ENCODE measurements at regions not wholly inside any gene's neighbourhood (a gene's known extent, or its start where the extent isn't known, plus 50 kb on each side); places are given as distances from the start of the nearest gene placed in this dataset.
"Not testable (repeated sequence)": the region's sequence is repeated elsewhere in the genome, so short reads cannot be mapped to it uniquely, and the experiment has no call there.

DNA sequence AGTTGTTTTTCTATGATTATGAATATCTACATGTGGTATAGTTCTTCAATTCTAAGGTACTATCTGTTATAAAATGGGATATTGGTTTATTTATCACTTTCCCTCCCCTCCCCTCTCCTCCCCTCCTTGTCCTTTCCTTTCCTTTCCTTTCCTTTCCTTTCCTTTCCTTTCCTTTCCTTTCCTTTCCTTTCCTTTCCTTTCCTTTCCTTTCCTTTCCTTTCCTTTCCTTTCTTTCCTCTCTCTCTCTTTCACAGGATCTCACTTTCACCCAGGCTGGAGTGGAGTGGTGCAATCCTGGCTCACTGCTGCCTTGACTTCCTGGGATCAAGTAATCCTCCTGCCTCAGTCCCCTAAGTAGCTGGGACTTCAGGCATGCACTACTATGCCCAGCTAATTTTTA is 466.8 kb downstream of the DMAC1 start:
- no peak for DNase-seq
- in situ Hi-C loops (cut with MboI; ENCODE audit: low pct_unique_long_range_greater_than_20kb, low sequenced_read_pairs): no loop called here

DNA sequence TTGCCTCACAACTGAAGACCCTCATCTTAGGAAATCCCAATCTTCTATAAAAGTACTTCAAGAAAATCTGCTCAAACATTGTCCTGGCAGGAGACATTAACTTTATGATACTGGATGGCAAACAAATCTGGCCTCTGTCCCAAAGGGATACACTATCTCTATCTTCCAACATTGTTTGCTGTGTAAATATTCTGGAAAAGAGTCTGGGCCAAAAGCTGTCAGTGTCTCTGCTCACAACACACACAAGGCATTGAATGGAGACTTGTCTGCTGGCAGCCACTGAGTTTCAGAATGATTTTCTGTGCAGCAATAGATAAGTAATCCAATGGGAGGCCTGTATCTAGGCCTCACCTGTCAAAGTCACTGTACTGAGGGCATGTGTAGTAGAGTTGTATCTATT is 471.1 kb downstream of the DMAC1 start:
- DNase-seq: no peak
- in situ Hi-C loops (cut with MboI; ENCODE audit: low pct_unique_long_range_greater_than_20kb, low sequenced_read_pairs): no loop called here

DNA sequence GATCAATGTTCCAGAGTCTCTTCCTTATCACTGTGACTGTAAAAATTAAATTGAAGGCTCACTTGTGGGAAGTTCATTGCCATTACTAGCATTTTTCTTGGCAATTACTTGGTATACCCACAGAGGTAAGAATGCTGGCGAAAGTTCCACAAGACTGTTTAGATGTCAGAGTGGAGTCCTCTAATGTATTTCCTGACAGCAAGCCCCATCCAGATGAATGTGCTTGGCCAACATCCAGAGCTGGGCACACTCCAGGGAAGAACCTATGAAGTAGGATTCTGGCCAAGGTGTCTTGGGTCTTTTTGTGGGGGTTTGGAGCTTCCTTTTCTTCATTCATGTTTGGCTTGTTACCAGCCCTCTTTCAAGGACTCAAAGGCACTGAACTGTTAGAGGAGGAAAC is 473.6 kb downstream of the DMAC1 start:
- no peak for DNase-seq
- in situ Hi-C loops (cut with MboI; ENCODE audit: low pct_unique_long_range_greater_than_20kb, low sequenced_read_pairs): no loop called here

DNA sequence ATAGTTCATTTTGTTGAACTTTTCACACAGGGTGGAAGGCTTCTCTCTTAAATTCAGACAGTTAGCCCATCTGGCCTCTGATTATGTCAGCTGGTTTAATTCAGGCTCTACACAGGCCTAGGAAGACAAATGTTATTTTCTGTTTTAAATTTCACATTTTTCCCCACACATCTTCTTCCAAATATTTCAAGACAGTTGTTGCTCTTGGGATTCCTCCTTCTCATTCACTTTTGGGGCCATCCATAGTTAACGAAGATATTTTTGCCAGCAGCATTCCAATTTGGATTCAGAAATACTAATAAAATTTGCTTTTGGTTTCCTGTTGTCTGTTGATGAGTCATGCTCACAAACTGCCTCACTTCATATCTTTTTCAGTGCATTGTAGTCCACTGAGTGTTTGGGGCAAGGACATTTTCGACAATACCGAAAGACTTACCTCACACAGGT is 475.4 kb downstream of the DMAC1 start:
- in situ Hi-C loops (cut with MboI; ENCODE audit: low pct_unique_long_range_greater_than_20kb, low sequenced_read_pairs): no loop called here
- DNase-seq: no peak

DNA sequence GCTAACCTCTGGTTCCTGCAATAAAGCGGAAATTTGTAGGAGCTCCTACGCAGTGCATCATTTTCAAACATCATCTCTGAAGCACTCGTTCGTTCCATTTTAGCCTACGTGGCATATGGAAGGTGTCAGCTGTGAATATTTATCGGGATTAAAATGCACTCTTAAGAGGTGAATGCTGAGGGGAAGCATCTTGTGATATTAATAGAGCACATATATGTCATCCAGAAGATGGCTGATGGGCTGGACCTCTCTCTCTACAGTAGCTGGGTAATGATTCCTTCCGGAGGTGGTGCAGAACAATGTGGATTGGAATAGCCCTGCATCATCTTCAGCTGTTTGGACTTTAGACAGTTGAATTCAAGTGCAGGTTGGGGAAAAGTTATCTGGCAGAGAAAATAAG is 478.7 kb downstream of the DMAC1 start:
- no peak for DNase-seq
- in situ Hi-C loops (cut with MboI; ENCODE audit: low pct_unique_long_range_greater_than_20kb, low sequenced_read_pairs): no loop called here

DNA sequence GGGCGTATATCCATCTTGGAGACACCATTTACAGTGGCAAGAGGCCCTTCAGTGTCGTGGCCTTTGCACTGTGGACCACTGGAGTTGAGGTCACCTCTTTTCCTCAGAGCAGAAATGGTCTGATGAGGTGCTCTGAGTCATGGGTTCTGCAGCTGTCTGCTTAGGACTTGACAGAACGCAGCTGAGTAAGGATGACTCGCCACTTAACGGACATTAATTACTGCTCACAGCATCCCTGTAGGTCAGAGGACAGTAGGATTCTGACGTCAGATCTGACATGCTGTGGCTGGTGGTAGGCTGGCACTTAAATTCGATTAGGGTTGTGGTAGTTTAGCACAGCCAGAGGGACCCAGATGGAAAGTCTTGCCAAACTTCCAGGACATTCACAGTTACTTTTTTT is 479.4 kb downstream of the DMAC1 start:
- in situ Hi-C loops (cut with MboI; ENCODE audit: low pct_unique_long_range_greater_than_20kb, low sequenced_read_pairs): no loop called here
- no peak for DNase-seq

DNA sequence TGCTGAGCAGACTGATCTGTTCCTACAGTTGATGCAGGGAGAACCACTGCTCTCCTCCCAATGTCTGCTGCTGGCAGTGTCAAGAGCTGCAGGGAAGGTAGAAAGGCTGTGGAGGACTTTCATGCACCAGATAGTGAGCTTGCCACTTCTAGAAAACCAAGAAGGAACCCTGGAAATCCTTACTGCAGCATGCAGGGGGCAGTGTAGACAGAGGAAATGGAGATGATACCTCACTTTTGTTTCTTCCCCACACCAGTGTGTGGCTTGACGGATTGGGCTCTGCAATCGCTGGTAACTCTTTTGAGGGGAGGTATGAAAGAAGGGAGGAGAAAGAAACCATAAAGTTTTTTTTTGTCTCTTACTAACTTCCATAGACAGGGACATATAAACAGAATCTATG is 480.7 kb downstream of the DMAC1 start:
- no peak for DNase-seq
- in situ Hi-C loops (cut with MboI; ENCODE audit: low pct_unique_long_range_greater_than_20kb, low sequenced_read_pairs): no loop called here

DNA sequence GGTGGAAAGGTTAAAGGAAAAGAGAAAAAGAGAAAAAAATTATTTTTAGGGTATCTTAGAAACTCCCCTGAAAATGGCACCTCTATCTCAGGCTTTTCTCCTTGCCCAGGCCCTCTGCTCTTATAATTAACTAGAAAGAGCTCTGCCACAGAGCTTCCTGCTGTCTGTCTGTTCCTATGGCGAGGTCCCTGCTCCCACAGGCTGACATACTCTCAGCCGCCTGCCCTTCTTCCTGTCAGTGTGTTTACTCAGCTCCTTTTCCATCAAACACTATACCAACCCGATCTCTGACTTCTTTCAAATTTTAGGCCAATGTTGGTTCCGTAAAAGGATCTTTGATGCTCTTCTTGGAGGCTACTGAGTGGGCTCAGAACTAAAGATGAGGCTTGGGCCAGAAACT is 482.6 kb downstream of the DMAC1 start:
- in situ Hi-C loops (cut with MboI; ENCODE audit: low pct_unique_long_range_greater_than_20kb, low sequenced_read_pairs): no loop called here
- no peak for DNase-seq

DNA sequence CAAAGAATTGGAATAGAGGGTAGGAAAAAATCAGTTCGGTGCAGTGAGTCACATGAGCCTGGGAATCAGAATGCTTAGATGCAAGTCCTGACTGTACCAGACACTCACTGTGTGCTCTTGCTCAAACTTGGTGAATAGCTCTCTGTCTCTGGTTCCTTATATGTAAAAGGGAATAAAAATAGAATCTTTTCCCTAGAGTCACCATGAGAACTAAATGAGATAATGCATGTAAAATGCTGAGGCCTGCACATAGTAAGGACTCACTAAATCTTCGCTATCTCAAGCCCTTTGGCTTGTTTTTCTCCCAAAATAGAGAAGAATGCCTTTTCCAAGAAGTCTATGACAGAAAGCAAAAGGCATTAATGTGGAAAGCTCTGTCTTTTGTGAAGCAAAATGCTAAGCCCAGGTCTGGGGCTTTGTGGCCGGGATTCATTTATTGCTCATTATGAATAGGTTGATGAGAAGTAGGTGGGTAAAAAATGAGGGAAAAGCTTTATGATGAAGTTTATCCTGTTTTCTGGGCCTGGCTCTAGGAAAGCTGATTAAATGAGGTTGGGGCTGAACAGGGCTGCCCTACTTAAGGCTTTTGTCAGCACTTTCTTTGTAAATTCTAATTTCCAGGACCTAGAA is 483.3 kb downstream of the DMAC1 start:
- in situ Hi-C loops (cut with MboI; ENCODE audit: low pct_unique_long_range_greater_than_20kb, low sequenced_read_pairs): no loop called here
- DNase-seq: no peak

DNA sequence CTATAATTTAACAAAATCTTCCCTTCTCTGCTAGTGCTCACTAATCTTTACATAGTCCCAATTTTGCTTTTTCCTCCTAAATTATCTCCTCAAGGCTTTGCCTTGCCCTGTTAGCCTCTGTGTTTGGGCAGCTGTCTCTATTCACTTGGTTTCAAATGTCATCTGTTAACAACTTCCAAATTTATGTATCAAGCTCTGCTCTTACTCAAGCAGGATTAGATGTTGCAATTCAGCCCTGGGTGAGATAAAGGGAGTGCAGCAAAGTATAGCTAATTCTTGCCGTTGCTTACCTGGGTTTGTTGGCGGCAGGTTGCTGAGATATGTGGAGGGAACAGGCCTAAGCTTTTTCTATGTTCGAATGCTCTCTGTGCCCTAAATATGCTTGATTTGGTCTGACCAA is 483.8 kb downstream of the DMAC1 start:
- no peak for DNase-seq
- in situ Hi-C loops (cut with MboI; ENCODE audit: low pct_unique_long_range_greater_than_20kb, low sequenced_read_pairs): no loop called here

DNA sequence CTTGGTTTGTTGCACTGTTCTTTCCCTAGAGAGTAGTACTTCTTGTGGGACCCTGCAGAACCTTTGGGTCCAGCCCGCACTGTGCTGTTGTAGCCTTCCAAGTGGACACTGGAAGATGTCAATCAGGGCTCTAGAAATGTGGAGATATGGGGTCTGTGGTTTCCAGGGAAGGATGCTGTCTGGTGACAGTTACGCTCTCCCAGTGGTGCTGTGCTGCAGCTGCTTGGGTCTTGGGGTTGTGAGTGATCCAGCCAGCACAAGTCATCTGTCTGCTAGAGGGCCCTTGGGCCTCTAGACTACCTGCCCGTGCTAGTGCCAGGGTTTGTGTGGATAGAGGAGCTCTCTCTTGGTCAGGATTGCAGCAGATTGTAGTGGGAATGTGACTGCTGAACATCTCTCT is 484.5 kb downstream of the DMAC1 start:
- in situ Hi-C loops (cut with MboI; ENCODE audit: low pct_unique_long_range_greater_than_20kb, low sequenced_read_pairs): no loop called here
- DNase-seq: no peak

DNA sequence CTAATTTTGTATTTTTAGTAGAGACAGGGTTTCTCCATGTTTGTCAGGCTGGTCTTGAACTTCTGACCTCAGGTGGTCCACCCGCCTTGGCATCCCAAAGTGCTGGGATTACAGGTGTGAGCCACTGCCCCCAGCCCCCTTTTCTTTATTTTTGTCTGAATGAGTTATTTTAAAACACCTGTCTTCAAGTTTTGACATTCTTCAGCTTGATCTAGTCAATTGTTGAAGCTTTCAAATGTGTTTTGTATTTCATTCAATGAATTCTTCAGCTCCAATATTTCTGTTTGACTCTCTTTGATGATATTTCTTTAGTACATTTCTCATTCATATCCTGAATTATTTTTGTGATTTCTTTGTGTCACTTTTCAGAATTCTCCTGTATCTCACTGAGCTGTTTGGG is 486.2 kb downstream of the DMAC1 start:
- no peak for DNase-seq

DNA sequence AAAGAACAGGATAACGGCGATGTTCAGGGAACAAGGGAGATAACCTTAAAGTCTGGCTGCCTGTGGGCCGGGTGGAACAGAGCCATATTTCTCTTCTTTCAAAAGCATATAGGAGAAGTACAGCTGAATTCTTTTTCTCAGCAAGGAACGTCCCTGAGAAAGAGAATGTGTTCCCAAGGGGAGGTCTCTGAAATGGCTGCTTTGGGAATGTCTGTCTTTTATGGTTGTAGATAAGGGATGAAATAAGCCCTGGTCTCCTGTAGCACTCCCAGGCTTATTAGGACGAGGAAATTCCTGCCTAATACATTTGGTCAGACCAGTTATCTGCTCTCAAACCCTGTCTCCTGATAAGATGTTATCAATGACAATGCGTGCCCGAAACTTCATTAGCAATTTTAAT is 490.5 kb downstream of the DMAC1 start:
- in situ Hi-C loops (cut with MboI; ENCODE audit: low pct_unique_long_range_greater_than_20kb, low sequenced_read_pairs); DNase-seq: not testable (repeated sequence)

More for the DNA sequence above, 486.2 kb downstream of the DMAC1 start:
- in situ Hi-C loops (cut with MboI; ENCODE audit: low pct_unique_long_range_greater_than_20kb, low sequenced_read_pairs): no loop called here

DNA sequence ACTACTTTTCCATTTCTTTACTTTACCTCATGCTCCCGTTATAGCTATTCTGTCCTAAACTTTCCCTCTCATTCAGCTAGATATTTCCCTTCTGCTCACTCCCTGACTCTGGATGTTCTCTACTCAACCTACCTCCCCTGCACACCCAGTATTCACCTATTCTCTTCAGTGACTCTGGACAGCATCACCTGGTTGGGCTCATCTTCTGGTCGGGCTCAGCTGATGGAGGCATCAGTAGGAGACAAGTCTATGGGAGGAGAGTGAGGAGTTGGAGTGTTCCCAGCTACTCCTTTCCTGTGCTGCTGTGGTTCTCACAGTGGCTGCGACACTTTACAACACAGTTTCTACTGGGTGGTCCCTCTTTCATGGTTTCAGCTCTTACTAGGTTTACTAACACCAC is 493.9 kb downstream of the DMAC1 start:
- no peak for DNase-seq
- in situ Hi-C loops (cut with MboI; ENCODE audit: low pct_unique_long_range_greater_than_20kb, low sequenced_read_pairs): no loop called here

DNA sequence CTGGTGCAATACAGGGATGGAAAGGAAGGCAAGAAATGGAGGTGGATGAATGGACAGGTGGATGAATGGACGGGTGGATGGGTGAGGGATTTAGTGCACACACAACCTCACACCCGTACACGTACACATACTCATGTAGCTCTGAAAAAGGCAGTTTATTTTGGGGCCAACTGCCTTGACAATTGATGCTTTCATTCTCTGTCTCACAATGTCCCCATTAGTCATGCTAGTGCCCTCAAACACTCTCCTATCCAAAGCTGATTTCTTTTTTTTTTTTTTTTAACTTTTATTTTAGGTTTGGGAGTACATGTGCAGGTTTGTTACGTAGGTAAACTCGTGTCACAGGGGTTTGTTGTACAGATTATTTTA is 495.0 kb downstream of the DMAC1 start:
- no peak for DNase-seq
- in situ Hi-C loops (cut with MboI; ENCODE audit: low pct_unique_long_range_greater_than_20kb, low sequenced_read_pairs): no loop called here

DNA sequence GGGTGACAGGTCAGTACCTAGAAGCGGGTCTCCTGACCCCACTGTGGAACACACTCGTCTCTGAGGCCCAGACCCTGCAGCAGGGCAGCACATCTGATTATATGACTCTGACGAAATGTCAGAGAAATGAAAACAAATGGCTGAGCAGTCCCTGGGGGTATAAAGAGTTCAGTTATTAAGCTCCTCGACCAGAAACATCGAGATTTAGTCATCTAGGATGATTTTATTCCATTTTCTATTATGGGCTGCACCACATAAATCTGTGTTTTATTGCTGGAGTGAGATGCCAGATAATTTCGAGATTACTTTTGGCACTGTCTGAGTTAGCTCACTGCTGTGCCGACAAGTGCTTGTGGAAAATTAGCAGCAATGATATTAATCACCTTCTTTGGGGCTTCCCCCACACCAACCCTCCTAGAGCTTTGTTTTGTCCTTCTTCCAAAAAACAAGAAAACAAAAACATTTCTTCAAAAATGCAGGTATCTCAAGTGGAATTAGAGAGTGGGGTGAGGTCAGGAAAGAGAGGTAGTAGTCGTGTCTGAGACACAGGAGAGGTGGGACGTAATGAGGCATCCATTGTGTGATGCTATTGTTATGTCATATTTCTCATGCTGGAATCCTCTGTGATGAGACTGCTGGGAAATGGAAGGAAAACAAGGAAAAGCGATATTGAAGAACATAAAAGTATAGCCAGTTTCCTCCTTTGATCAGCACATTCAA is 495.5 kb downstream of the DMAC1 start:
- in situ Hi-C loops (cut with MboI; ENCODE audit: low pct_unique_long_range_greater_than_20kb, low sequenced_read_pairs): no loop called here
- no peak for DNase-seq

DNA sequence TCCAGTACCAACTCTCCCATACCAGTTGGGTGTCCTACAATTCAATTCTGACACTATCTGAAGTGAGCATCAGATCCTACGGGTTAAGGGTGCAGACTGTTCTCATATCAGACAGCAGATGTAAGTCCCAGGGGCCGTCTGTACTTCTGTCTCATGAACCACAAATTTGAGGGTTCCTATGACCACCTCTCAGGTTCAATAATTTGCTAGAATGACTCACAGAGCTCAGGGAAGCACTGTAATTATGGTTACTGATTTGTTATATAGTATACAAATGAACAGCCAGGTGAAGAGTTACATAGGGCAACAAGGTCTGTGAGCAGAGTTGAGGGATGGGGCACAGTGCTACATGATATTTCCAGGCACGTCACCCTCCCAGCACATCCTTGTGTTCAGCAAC is 499.1 kb downstream of the DMAC1 start:
- in situ Hi-C loops (cut with MboI; ENCODE audit: low pct_unique_long_range_greater_than_20kb, low sequenced_read_pairs): no loop called here
- DNase-seq: no peak

DNA sequence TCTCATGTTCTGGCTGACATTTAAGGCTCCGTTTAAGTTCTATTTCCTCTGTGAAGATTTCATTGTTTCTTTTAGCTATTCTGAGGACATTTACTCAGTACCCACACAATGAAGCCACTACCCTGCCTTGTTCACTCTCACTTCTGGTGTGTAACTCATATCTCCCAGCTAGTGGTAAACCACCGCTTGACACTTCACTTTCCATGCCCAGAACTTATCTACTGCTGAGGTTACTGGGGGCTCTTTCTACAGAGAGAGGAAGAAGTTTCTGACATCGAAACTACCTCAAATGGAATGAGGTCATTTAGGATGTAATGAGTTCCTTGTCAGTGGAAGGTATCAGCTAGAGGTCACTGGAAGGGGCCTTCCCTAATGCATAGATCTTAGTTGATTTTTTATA is 501.5 kb downstream of the DMAC1 start:
- in situ Hi-C loops (cut with MboI; ENCODE audit: low pct_unique_long_range_greater_than_20kb, low sequenced_read_pairs): no loop called here
- DNase-seq: no peak

DNA sequence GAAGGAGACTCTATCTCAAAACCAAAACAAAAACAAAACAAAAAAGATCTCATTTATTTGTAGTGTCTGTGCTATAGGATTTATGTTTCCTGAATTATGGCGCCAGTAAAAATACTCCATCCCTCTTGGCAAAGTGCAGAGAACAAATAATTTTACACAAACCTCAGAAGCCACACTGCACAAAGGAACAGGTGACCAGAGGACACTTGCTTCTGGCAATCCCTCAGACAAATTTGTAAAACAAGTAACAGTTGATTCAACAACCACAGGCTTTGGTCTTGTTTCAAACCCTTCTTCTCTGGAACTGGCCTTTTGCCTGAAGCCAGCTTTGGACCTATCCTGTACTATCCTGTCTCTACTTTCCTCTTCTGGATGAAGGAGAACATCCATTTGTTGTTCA is 502.1 kb downstream of the DMAC1 start:
- DNase-seq: no peak
- in situ Hi-C loops (cut with MboI; ENCODE audit: low pct_unique_long_range_greater_than_20kb, low sequenced_read_pairs): no loop called here

DNA sequence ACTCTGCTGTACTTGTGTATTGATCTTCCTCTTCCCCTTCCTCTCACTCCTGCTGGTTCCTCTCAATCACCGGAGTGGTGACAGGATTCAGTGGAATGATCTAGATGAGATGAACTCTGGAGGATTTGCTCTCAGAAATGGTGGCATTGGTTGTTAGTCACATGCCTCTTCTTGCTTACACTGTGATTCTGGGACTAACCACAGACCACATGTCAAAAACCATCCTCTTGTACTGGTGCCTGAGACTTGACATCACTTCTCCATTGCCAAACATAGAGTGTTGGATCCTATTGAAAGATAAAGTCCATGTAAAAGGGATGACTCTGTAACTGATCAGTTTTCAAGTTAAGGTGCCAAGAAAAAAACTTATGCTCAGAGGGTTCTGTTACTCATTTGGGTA is 506.5 kb downstream of the DMAC1 start:
- in situ Hi-C loops (cut with MboI; ENCODE audit: low pct_unique_long_range_greater_than_20kb, low sequenced_read_pairs): no loop called here
- no peak for DNase-seq

DNA sequence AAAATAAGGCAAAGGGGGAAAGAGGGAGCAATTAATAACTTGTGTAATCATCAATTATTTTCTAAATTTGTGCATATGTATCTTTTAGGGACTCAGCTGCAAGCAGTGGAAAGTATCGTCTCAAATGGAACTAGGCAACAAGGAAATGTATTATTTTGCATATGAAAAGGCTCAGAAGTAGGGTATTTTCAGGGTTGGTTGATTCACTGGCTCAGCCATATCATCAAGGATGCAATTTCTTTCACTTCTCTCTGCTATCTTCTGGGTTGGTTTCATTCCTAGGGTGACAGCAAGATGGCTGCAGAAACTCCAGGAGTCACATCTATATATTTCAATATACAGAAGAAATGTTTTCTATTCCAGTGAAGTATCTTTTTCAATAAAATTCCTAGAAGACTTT is 509.8 kb downstream of the DMAC1 start:
- DNase-seq: no peak
- in situ Hi-C loops (cut with MboI; ENCODE audit: low pct_unique_long_range_greater_than_20kb, low sequenced_read_pairs): no loop called here
